Parathyroid adenoma (tissue), 2 donors: ENCODE measurements at regions not wholly inside any gene's neighbourhood (a gene's known extent, or its start where the extent isn't known, plus 50 kb on each side); places are given as distances from the start of the nearest gene placed in this dataset.
A peak's percentile ranks its signal among the peaks of the same experiment; 100 is the strongest.

ENCODE experiments used
- H2AFZ ChIP-seq: fragments of 300-600 bp; sonication (generic); one replicate; pipeline ENCODE4 v1.7.0; 2017; ENCODE audit warnings: antibody characterized with exemption, mild to moderate bottlenecking
- H3K27ac ChIP-seq: fragments of 300-600 bp; sonication (generic); one replicate; pipeline ENCODE4 v1.7.0; 2017
- H3K27me3 ChIP-seq: fragments of 300-600 bp; sonication (generic); one replicate; pipeline ENCODE4 v1.7.0; 2017; ENCODE audit warnings: low read length; ENCODE audit not compliant: control insufficient read depth, insufficient read depth
- H3K36me3 ChIP-seq: fragments of 300-600 bp; sonication (generic); one replicate; pipeline ENCODE4 v1.7.0; 2017; ENCODE audit warnings: low read length; ENCODE audit not compliant: control insufficient read depth, insufficient read depth
- H3K4me1 ChIP-seq: fragments of 300-600 bp; sonication (generic); one replicate; pipeline ENCODE4 v1.7.0; 2017; ENCODE audit warnings: control low read depth
- H3K4me2 ChIP-seq: fragments of 300-600 bp; sonication (generic); one replicate; pipeline ENCODE4 v1.7.0; 2017; ENCODE audit warnings: low read length
- H3K4me3 ChIP-seq: fragments of 300-600 bp; sonication (generic); one replicate; pipeline ENCODE4 v1.7.0; 2017; ENCODE audit warnings: low read depth, low read length
- H3K79me2 ChIP-seq: fragments of 300-600 bp; sonication (generic); one replicate; pipeline ENCODE4 v1.7.0; 2017; ENCODE audit warnings: control low read depth
- H3K9ac ChIP-seq: fragments of 300-600 bp; sonication (generic); one replicate; pipeline ENCODE4 v1.7.0; 2017; ENCODE audit warnings: mild to moderate bottlenecking
- H3K9me3 ChIP-seq: fragments of 300-600 bp; sonication (generic); one replicate; pipeline ENCODE4 v1.7.0; 2017; ENCODE audit warnings: low read length; ENCODE audit not compliant: control insufficient read depth
- TF ChIP-seq, protein P1 (sequence below): fragments of 300-600 bp; sonication (generic); IDR thresholded peaks from one replicate; pipeline ENCODE4 v1.7.0; 2017; ENCODE audit warnings: antibody characterized with exemption, mild to moderate bottlenecking
- donor health status: primary hyperparathyroidism.

DNA sequence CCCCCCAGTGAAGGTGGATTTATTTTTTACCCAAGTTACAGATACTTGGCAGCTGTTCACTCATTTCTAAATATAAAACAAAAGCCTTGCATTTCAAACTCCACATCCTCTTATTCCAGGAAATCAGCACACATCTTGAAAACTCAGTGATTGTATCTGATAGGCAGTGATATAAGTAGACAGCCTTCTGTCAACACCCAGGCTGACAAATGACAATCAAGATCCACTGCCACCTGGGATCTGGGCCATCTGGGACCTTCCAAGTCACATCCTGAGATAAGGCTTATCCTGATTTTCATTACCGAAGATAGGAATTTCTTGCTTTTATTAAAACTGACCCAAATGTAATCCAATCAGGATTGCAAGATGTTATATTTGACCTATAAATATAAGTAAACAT is 201.3 kb upstream of the PUM3 start:
- Histone ChIP-seq H3K27ac (no peak overlapping the region), H3K4me2 (peak overlapping the region; percentile 23), H3K4me3 (no peak overlapping the region), H3K9me3 (no peaks in the 10 kb centered on the region), H3K79me2 (no peaks in the 10 kb centered on the region), H3K9ac (no peak overlapping the region), H3K36me3 (no peaks in the 10 kb centered on the region), H3K4me1 (no peaks in the 10 kb centered on the region), H3K27me3 (no peaks in the 10 kb centered on the region), H2AFZ (no peak overlapping the region)
- TF ChIP-seq, protein P1, sequence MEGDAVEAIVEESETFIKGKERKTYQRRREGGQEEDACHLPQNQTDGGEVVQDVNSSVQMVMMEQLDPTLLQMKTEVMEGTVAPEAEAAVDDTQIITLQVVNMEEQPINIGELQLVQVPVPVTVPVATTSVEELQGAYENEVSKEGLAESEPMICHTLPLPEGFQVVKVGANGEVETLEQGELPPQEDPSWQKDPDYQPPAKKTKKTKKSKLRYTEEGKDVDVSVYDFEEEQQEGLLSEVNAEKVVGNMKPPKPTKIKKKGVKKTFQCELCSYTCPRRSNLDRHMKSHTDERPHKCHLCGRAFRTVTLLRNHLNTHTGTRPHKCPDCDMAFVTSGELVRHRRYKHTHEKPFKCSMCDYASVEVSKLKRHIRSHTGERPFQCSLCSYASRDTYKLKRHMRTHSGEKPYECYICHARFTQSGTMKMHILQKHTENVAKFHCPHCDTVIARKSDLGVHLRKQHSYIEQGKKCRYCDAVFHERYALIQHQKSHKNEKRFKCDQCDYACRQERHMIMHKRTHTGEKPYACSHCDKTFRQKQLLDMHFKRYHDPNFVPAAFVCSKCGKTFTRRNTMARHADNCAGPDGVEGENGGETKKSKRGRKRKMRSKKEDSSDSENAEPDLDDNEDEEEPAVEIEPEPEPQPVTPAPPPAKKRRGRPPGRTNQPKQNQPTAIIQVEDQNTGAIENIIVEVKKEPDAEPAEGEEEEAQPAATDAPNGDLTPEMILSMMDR: no peak

DNA sequence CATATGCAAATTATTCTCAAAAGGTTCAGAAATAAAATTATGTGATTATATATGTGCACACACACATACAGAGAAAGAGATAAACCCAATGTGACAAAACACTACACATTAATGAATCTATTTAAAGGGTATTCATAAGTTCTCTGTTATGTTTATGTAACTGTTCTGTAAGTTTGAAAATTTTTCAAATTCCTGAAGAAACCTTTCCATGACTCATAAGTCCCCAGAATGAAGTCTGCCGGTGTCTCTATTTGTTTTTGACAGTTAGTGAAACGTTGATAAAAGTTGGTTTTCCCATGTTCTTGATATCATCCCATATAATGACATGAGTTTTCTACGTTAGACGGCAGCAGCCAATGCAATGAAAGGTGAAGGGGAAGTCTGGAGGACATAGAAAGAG is 199.5 kb upstream of the PUM3 start:
- no peak overlapping the region for H2AFZ ChIP-seq

DNA sequence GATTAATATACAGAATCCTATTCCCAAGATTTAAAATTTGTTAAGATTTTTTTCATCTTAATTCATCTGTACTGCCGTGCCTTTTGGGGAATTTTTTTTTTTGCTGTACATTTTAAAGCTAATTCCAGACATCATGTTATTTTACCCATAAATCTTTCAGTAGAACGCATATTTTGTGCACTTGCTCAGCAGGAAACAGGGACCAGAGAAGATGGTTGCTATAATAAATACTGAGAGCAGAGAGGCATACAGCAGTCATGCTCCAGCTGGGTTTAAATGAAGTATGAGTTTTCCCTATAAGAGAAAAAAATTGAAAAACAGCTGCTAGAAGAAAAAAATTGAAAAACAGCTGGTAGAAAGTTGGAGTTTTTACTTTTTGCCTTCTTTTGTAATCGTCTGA is 196.9 kb upstream of the PUM3 start:
- Histone ChIP-seq H3K27me3 (no peaks in the 10 kb centered on the region), H2AFZ (no peak overlapping the region), H3K36me3 (no peaks in the 10 kb centered on the region), H3K4me1 (no peaks in the 10 kb centered on the region), H3K4me3 (no peak overlapping the region), H3K9me3 (no peaks in the 10 kb centered on the region), H3K4me2 (no peak overlapping the region), H3K9ac (no peak overlapping the region), H3K79me2 (no peaks in the 10 kb centered on the region), H3K27ac (no peak overlapping the region)
- TF ChIP-seq, protein P1: no peak

More for the DNA sequence above, 199.5 kb upstream of the PUM3 start:
- Histone ChIP-seq H3K36me3 (no peaks in the 10 kb centered on the region), H3K27ac (no peak overlapping the region), H3K9me3 (no peaks in the 10 kb centered on the region), H3K4me1 (no peaks in the 10 kb centered on the region), H3K4me3 (no peak overlapping the region), H3K9ac (no peak overlapping the region), H3K4me2 (no peak overlapping the region), H3K79me2 (no peaks in the 10 kb centered on the region), H3K27me3 (no peaks in the 10 kb centered on the region)
- TF ChIP-seq, protein P1: no peak

DNA sequence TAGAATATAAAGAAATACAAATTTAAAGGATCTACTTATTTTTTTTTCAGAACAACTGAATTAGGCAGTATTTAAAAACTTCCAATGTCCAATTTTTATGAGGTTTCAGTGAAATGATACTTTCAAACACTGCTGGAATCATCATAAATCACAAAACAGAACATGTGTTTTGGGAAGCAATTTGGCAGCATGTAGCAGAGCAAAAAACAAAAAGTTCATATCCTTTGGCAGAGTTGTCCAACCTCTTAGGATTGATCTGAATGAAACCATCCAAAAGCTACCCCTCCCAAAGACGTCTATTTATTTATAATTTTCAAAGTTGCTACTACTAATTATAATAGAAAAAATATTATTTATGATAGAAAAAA is 192.4 kb upstream of the PUM3 start:
- no peaks in the 10 kb centered on the region for H3K79me2 ChIP-seq
- no peaks in the 10 kb centered on the region for H3K36me3 ChIP-seq
- no peaks in the 10 kb centered on the region for H3K4me1 ChIP-seq
- TF ChIP-seq, protein P1: no peak
- H3K27me3 ChIP-seq: no peaks in the 10 kb centered on the region
- H2AFZ ChIP-seq: no peak overlapping the region
- H3K9me3 ChIP-seq: no peaks in the 10 kb centered on the region
- no peak overlapping the region for H3K4me2 ChIP-seq
- no peak overlapping the region for H3K27ac ChIP-seq
- no peak overlapping the region for H3K9ac ChIP-seq
- no peak overlapping the region for H3K4me3 ChIP-seq

DNA sequence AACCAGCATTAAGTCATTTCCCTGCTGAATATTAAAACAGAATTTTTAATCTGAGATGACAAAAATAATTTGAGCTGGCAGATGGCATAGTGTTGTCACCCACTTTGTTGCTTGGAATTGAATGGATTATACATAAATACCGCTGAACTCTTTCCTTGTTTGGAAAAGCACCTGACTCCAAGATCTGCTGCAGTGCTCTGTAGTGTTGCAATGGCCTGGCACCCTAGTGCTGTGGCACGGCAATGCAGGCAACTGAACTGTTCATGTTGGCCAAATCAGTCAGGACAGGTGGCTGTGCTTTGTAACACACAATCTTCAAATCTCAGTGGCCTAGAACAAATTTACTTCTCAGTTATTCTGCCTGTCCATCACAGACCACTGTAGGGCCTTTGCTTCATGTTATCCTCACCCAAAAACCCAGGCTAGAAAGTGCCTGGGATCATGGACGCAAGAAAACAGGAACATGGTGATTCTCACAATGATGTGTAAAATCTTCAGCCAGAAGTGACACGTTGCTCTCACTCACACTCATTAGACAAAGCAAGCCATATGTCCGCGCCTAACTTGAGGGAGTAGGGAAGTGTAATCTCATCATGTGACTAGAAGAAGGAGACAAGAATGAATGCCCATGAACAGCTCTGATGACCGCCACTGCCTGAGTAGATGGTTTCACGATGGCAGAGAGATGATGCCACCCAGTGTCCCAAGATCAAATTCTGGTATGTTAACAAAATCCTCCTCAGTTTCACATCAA is 191.9 kb upstream of the PUM3 start:
- Histone ChIP-seq H3K27me3 (no peaks in the 10 kb centered on the region), H3K27ac (no peak overlapping the region), H3K9ac (no peak overlapping the region), H3K36me3 (no peaks in the 10 kb centered on the region), H2AFZ (no peak overlapping the region), H3K79me2 (no peaks in the 10 kb centered on the region), H3K4me3 (no peak overlapping the region), H3K9me3 (no peaks in the 10 kb centered on the region), H3K4me2 (no peak overlapping the region), H3K4me1 (no peaks in the 10 kb centered on the region)
- TF ChIP-seq, protein P1: no peak
